Large intestine (tissue), 3 donors: ENCODE measurements at regions not wholly inside any gene's neighbourhood (a gene's known extent, or its start where the extent isn't known, plus 50 kb on each side); places are given as distances from the start of the nearest gene placed in this dataset.
"Not testable (repeated sequence)": the region's sequence is repeated elsewhere in the genome, so short reads cannot be mapped to it uniquely, and the experiment has no call there.

Source experiments
- DNase-seq, 2 donors: peaks; one replicate each; pipeline versions ENCODE4 v3.0.0 to v3.0.0-alpha.2; 2013
- H3K27ac ChIP-seq: one replicate; pipeline ENCODE4 v1.5.1; 2013; ENCODE audit warnings: low read length
- H3K27me3 ChIP-seq: 2 replicates; pipeline ENCODE4 v1.6.1; 2013; ENCODE audit warnings: low read length; ENCODE audit not compliant: control insufficient read depth, insufficient read depth
- H3K36me3 ChIP-seq: 2 replicates; pipeline ENCODE4 v1.6.1; 2013; ENCODE audit warnings: low read length; ENCODE audit not compliant: control insufficient read depth, insufficient read depth
- H3K4me1 ChIP-seq: one replicate; pipeline ENCODE4 v1.6.1; 2013; ENCODE audit warnings: low read length; ENCODE audit not compliant: control insufficient read depth, insufficient read depth
- H3K4me3 ChIP-seq: one replicate; pipeline ENCODE4 v1.5.1; 2013; ENCODE audit warnings: low read length
- H3K9me3 ChIP-seq: one replicate; pipeline ENCODE4 v1.6.1; 2013; ENCODE audit warnings: mild to moderate bottlenecking, low read depth, low read length, moderate library complexity; ENCODE audit not compliant: control insufficient read depth
- WGBS: methylation state at CpG from one replicate; pipeline ENCODE4 v1.1.5; 2013; ENCODE audit warnings: low lambda C conversion rate; ENCODE audit not compliant: insufficient coverage; 5-methylcytosine and 5-hydroxymethylcytosine counted together

GRCh38 chr12:105895197-105895832, 243.4 kb downstream of the NUAK1 start:
- H3K4me1 ChIP-seq, H3K4me3 ChIP-seq, H3K9me3 ChIP-seq, H3K27ac ChIP-seq, DNase-seq, H3K36me3 ChIP-seq, H3K27me3 ChIP-seq: not testable (repeated sequence)
- 83% methylated on average over 1 of the region's 10 CpGs for WGBS

GRCh38 chr12:105897311-105897725, 241.4 kb downstream of the NUAK1 start:
- WGBS: no CpG with 5 or more reads among the region's 1 CpG
- Histone ChIP-seq H3K4me3 (no peak overlapping the region), H3K4me1 (no peaks in the 10 kb centered on the region), H3K9me3 (no peaks in the 10 kb centered on the region), H3K27me3 (peaks cover 3% of the 10 kb centered on the region), H3K27ac (no peak overlapping the region), H3K36me3 (no peaks in the 10 kb centered on the region)
- no peak for DNase-seq

GRCh38 chr12:105898271-105898670, 240.5 kb downstream of the NUAK1 start:
- not testable (repeated sequence) for H3K4me1 ChIP-seq, H3K9me3 ChIP-seq, H3K4me3 ChIP-seq, H3K36me3 ChIP-seq, DNase-seq, H3K27ac ChIP-seq, H3K27me3 ChIP-seq
- 40% methylated on average over 1 of the region's 6 CpGs for WGBS

- Histone ChIP-seq H3K36me3 (no peaks in the 10 kb centered on the region), H3K27ac (no peak overlapping the region), H3K9me3 (no peaks in the 10 kb centered on the region), H3K4me1 (no peaks in the 10 kb centered on the region), H3K27me3 (peaks cover 9% of the 10 kb centered on the region), H3K4me3 (no peak overlapping the region)
- WGBS: no CpG with 5 or more reads among the region's 5 CpGs
- DNase-seq: no peak
These were observed 239.2 kb downstream of the NUAK1 start for GRCh38 chr12:105899589-105899988.

GRCh38 chr12:105906561-105906960, 232.2 kb downstream of the NUAK1 start:
- no peak overlapping the region for H3K27ac ChIP-seq
- H3K4me1 ChIP-seq: no peaks in the 10 kb centered on the region
- H3K27me3 ChIP-seq: peaks cover 9% of the 10 kb centered on the region
- H3K36me3 ChIP-seq: no peaks in the 10 kb centered on the region
- WGBS: no CpG with 5 or more reads among the region's 1 CpG
- DNase-seq: no peak
- no peak overlapping the region for H3K4me3 ChIP-seq
- no peaks in the 10 kb centered on the region for H3K9me3 ChIP-seq

- Histone ChIP-seq H3K4me1 (no peaks in the 10 kb centered on the region), H3K36me3 (no peaks in the 10 kb centered on the region), H3K27me3 (peaks cover 5% of the 10 kb centered on the region), H3K4me3 (no peak overlapping the region), H3K9me3 (no peaks in the 10 kb centered on the region), H3K27ac (no peak overlapping the region)
- no peak for DNase-seq
- WGBS: 80% methylated on average over 1 of the region's 2 CpGs
These were observed 230.8 kb downstream of the NUAK1 start for GRCh38 chr12:105907982-105908381.

GRCh38 chr12:105910030-105910429, 228.7 kb downstream of the NUAK1 start:
- Histone ChIP-seq H3K27ac (no peak overlapping the region), H3K36me3 (no peaks in the 10 kb centered on the region), H3K9me3 (no peaks in the 10 kb centered on the region), H3K4me1 (no peaks in the 10 kb centered on the region), H3K27me3 (no peaks in the 10 kb centered on the region), H3K4me3 (no peak overlapping the region)
- WGBS: 100% methylated on average over 1 of the region's 3 CpGs
- DNase-seq: no peak

- no peak for DNase-seq
- 53% methylated on average over 2 of the region's 4 CpGs for WGBS
- Histone ChIP-seq H3K27me3 (no peaks in the 10 kb centered on the region), H3K4me3 (no peak overlapping the region), H3K4me1 (no peaks in the 10 kb centered on the region), H3K36me3 (no peaks in the 10 kb centered on the region), H3K27ac (no peak overlapping the region), H3K9me3 (no peaks in the 10 kb centered on the region)
These were observed 226.8 kb downstream of the NUAK1 start for GRCh38 chr12:105911966-105912365.

- H3K27ac ChIP-seq: no peak overlapping the region
- no peaks in the 10 kb centered on the region for H3K27me3 ChIP-seq
- no CpG with 5 or more reads among the region's 9 CpGs for WGBS
- no peaks in the 10 kb centered on the region for H3K9me3 ChIP-seq
- no peaks in the 10 kb centered on the region for H3K4me1 ChIP-seq
- DNase-seq: no peak
- no peak overlapping the region for H3K4me3 ChIP-seq
- no peaks in the 10 kb centered on the region for H3K36me3 ChIP-seq
These were observed 225.7 kb downstream of the NUAK1 start for GRCh38 chr12:105912882-105913678.

- no peaks in the 10 kb centered on the region for H3K4me1 ChIP-seq
- H3K27me3 ChIP-seq: no peaks in the 10 kb centered on the region
- no peak for DNase-seq
- H3K36me3 ChIP-seq: no peaks in the 10 kb centered on the region
- no peak overlapping the region for H3K4me3 ChIP-seq
- H3K27ac ChIP-seq: no peak overlapping the region
- no peaks in the 10 kb centered on the region for H3K9me3 ChIP-seq
- 43% methylated on average over 1 of the region's 3 CpGs for WGBS
These were observed 222.6 kb downstream of the NUAK1 start for GRCh38 chr12:105915997-105916759.
